IMR-90 (cell line): ENCODE measurements at regions not wholly inside any gene's neighbourhood (a gene's known extent, or its start where the extent isn't known, plus 50 kb on each side); places are given as distances from the start of the nearest gene placed in this dataset.

Source experiments
- ATAC-seq: fragments of 200-7000 bp; cut with Tn5 transposase; 2 replicates; pipeline ENCODE4 v1.9.1; 2020; ENCODE audit warnings: low read depth, mild to moderate bottlenecking, moderate library complexity
- BruUV-seq: library from RNA; stranded (reverse); fragments of 400-500 nt; replicated peaks from 2 replicates; lab custom pipeline; 2021; lab: Mats Ljungman, UMichigan
- CTCF ChIA-PET: fragments of 300-600 bp; formaldehyde crosslinking; extraction: SDS; loops from one replicate; lab custom pipeline; 2021; ENCODE audit warnings: antibody characterized with exemption; lab: Yijun Ruan, JAX
- POLR2A ChIA-PET: fragments of 300-600 bp; sonication (Branson Sonifier 250); formaldehyde crosslinking; loops from one replicate; lab custom pipeline; 2022; ENCODE audit warnings: antibody characterized with exemption; ENCODE audit not compliant: unreplicated experiment; lab: Charles Lee
- DNase-seq: peaks from one replicate; pipeline ENCODE4 v3.0.0; 2013
- H2AFZ ChIP-seq: replicated peaks from 2 replicates; pipeline ENCODE3; 2013; ENCODE audit warnings: low read length, mild to moderate bottlenecking; ENCODE audit not compliant: poor library complexity
- H2AK5ac ChIP-seq: 2 replicates; pipeline ENCODE4 v1.6.1; 2013; ENCODE audit warnings: low read depth, low read length, inconsistent platforms
- H2AK9ac ChIP-seq: replicated peaks from 2 replicates; pipeline ENCODE3; 2013; ENCODE audit warnings: mild to moderate bottlenecking, low read depth, low read length, moderate library complexity; ENCODE audit not compliant: poor library complexity
- H2BK120ac ChIP-seq: 2 replicates; pipeline ENCODE4 v1.6.1; 2013; ENCODE audit warnings: low read depth, low read length, inconsistent platforms
- H2BK15ac ChIP-seq: 3 replicates; pipeline ENCODE4 v1.6.1; 2013; ENCODE audit warnings: low read depth, low read length, inconsistent platforms
- H2BK20ac ChIP-seq: 2 replicates; pipeline ENCODE4 v1.6.1; 2013; ENCODE audit warnings: low read depth, mild to moderate bottlenecking, inconsistent platforms, low read length, moderate library complexity
- H2BK5ac ChIP-seq: 2 replicates; pipeline ENCODE4 v1.6.1; 2013; ENCODE audit warnings: mild to moderate bottlenecking, low read depth, low read length, inconsistent platforms; ENCODE audit not compliant: poor library complexity, severe bottlenecking
- H3K14ac ChIP-seq: replicated peaks from 2 replicates; pipeline ENCODE4 v1.6.1; 2013; ENCODE audit warnings: low read depth, low read length, inconsistent platforms
- H3K18ac ChIP-seq: 2 replicates; pipeline ENCODE4 v1.6.1; 2013; ENCODE audit warnings: low read depth, low read length, control low read depth
- H3K23ac ChIP-seq: 2 replicates; pipeline ENCODE4 v1.6.1; 2013; ENCODE audit warnings: low read depth, low read length, inconsistent platforms
- H3K27ac ChIP-seq: 2 replicates; pipeline ENCODE4 v1.5.1; 2013; ENCODE audit warnings: mild to moderate bottlenecking, control low read depth, low read length; ENCODE audit not compliant: insufficient read depth
- H3K27me3 ChIP-seq: 2 replicates; pipeline ENCODE4 v1.6.1; 2013; ENCODE audit warnings: low read length; ENCODE audit not compliant: control insufficient read depth, insufficient read depth
- H3K36me3 ChIP-seq: 2 replicates; pipeline ENCODE4 v1.6.1; 2013; ENCODE audit warnings: low read length, mixed read lengths; ENCODE audit not compliant: control insufficient read depth, insufficient read depth
- H3K4ac ChIP-seq: 2 replicates; pipeline ENCODE4 v1.6.1; 2013; ENCODE audit warnings: low read depth, low read length, inconsistent platforms
- H3K4me1 ChIP-seq: 2 replicates; pipeline ENCODE4 v1.6.1; 2013; ENCODE audit warnings: low read length, mixed read lengths; ENCODE audit not compliant: control insufficient read depth, insufficient read depth
- H3K4me2 ChIP-seq: 2 replicates; pipeline ENCODE4 v1.6.1; 2013; ENCODE audit warnings: low read depth, mild to moderate bottlenecking, control low read depth, low read length, moderate library complexity
- H3K4me3 ChIP-seq: 2 replicates; pipeline ENCODE4 v1.5.1; 2013; ENCODE audit warnings: low read depth, mild to moderate bottlenecking, control low read depth, low read length, moderate library complexity; ENCODE audit not compliant: insufficient read depth
- H3K56ac ChIP-seq: 2 replicates; pipeline ENCODE4 v1.6.1; 2013; ENCODE audit warnings: low read length, inconsistent platforms; ENCODE audit not compliant: insufficient read depth; ENCODE audit errors: extremely low read depth
- H3K79me1 ChIP-seq, 2 experiments: 2 replicates each; pipeline ENCODE4 v1.6.1; 2013; ENCODE audit warnings: low read length in 2 of 2, inconsistent platforms in 1 of 2, low read depth in 1 of 2
- H3K9ac ChIP-seq: 2 replicates; pipeline ENCODE4 v1.6.1; 2013; ENCODE audit warnings: low read depth, low read length, control low read depth
- H3K9me1 ChIP-seq: 2 replicates; pipeline ENCODE4 v1.6.1; 2013; ENCODE audit warnings: low read length, inconsistent platforms; ENCODE audit not compliant: insufficient read depth
- H3K9me3 ChIP-seq: 2 replicates; pipeline ENCODE4 v1.6.1; 2013; ENCODE audit warnings: low read length; ENCODE audit not compliant: control insufficient read depth, insufficient read depth
- H4K20me1 ChIP-seq: 2 replicates; pipeline ENCODE4 v1.6.1; 2013; ENCODE audit warnings: low read length, inconsistent platforms; ENCODE audit not compliant: insufficient read depth
- H4K5ac ChIP-seq: 2 replicates; pipeline ENCODE4 v1.6.1; 2013; ENCODE audit warnings: mild to moderate bottlenecking, low read depth, low read length, control low read depth
- H4K8ac ChIP-seq, 2 experiments: 2 replicates each; pipeline ENCODE4 v1.6.1; 2013; ENCODE audit warnings: low read depth in 2 of 2, low read length in 2 of 2, control low read depth in 1 of 2, inconsistent platforms in 1 of 2
- H4K91ac ChIP-seq: 2 replicates; pipeline ENCODE4 v1.6.1; 2013; ENCODE audit warnings: low read depth, low read length, inconsistent platforms; ENCODE audit not compliant: insufficient read depth
- BHLHE40 ChIP-seq: fragments of 150-350 bp; IDR thresholded peaks from 2 replicates; pipeline ENCODE4 v1.6.1; 2016; ENCODE audit warnings: mild to moderate bottlenecking, low read depth, low read length
- CEBPB ChIP-seq: IDR thresholded peaks from 2 replicates; pipeline ENCODE4 v1.6.1; 2012; ENCODE audit warnings: low read depth, low read length, improper control_type of control experiment
- RFX5 ChIP-seq: IDR thresholded peaks from 2 replicates; pipeline ENCODE4 v1.8.0; 2012; ENCODE audit warnings: low read depth, mild to moderate bottlenecking, low read length, moderate library complexity
- WGBS, 2 experiments: methylation state at CpG; one replicate each; pipeline versions ENCODE4 v1.1.5 to v1.1.7; 2013; ENCODE audit warnings: missing lambda C conversion rate in 2 of 2; ENCODE audit not compliant: insufficient read length in 1 of 2; ENCODE audit errors: extremely low coverage in 2 of 2; 5-methylcytosine and 5-hydroxymethylcytosine counted together
- dilution Hi-C: fragments of 300-500 bp; cut with HindIII; formaldehyde crosslinking; loops from one replicate; pipeline ENCODE4 v1.14.3; 2018; ENCODE audit warnings: low sequenced_read_pairs; ENCODE audit not compliant: unreplicated experiment
- in situ Hi-C: fragments of 300-500 bp; cut with MboI; formaldehyde crosslinking; loops from 3 replicates; pipeline ENCODE4 v1.14.3; 2019; ENCODE audit warnings: low sequenced_read_pairs, inconsistent platforms, mixed read lengths
- intact Hi-C: fragments of 100-400 bp; cut with micrococcal nuclease; formaldehyde crosslinking; loops from 2 replicates; pipeline ENCODE4 v1.10.0; 2022
- TF ChIP-seq, protein P1 (sequence below): fragments of 150-350 bp; IDR thresholded peaks from 2 replicates; pipeline ENCODE4 v1.6.1; 2017; ENCODE audit warnings: mild to moderate bottlenecking, antibody characterized with exemption, low read length, low read depth

GRCh38 chr20:54347166-54347833, 128.1 kb upstream of the DOK5 start:
- no peak overlapping the region for H2AK5ac ChIP-seq
- H3K4me3 ChIP-seq: no peak overlapping the region
- no peak overlapping the region for H4K91ac ChIP-seq
- no peak overlapping the region for H4K8ac ChIP-seq
- 83% methylated on average over 1 of the region's 9 CpGs; no CpG with 5 or more reads in 1 of the 2 experiments for WGBS, 2 experiments
- H2BK15ac ChIP-seq: no peak overlapping the region
- CTCF ChIA-PET: no interaction called here
- H2BK20ac ChIP-seq: no peak overlapping the region
- intact Hi-C loops: loop anchor here (10.0 kb wide), 2 partner anchors 122 to 212 kb away; no protein-coding TSS in a partner anchor
- H3K27ac ChIP-seq: no peak overlapping the region
- BruUV-seq: no TSS peak
- no peaks in the 10 kb centered on the region for H3K9me1 ChIP-seq
- H3K36me3 ChIP-seq: no peaks in the 10 kb centered on the region
- no peak overlapping the region for H3K23ac ChIP-seq
- H3K9me3 ChIP-seq: no peaks in the 10 kb centered on the region
- peaks cover 10% of the 10 kb centered on the region for H3K4me1 ChIP-seq
- DNase-seq (no peak), ATAC-seq (no peak)
- dilution Hi-C loops: no loop called here
- POLR2A ChIA-PET: no interaction called here
- H3K18ac ChIP-seq: 0 out of 2 replicates have a peak overlapping the region, but pooled peaks have one; percentile 26
- H3K79me1 ChIP-seq: no peaks in the 10 kb centered on the region
- in situ Hi-C loops: no loop called here
- no peak overlapping the region for H3K56ac ChIP-seq
- TF ChIP-seq RFX5 (no peak), CEBPB (no peak), BHLHE40 (no peak)
- TF ChIP-seq, protein P1, sequence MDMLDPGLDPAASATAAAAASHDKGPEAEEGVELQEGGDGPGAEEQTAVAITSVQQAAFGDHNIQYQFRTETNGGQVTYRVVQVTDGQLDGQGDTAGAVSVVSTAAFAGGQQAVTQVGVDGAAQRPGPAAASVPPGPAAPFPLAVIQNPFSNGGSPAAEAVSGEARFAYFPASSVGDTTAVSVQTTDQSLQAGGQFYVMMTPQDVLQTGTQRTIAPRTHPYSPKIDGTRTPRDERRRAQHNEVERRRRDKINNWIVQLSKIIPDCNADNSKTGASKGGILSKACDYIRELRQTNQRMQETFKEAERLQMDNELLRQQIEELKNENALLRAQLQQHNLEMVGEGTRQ: no peak
- no peak overlapping the region for H3K4me2 ChIP-seq
- H3K14ac ChIP-seq: no peak overlapping the region
- no peak overlapping the region for H2BK120ac ChIP-seq
- H2AFZ ChIP-seq: no peak overlapping the region
- H3K9ac ChIP-seq: no peak overlapping the region
- no peaks in the 10 kb centered on the region for H4K20me1 ChIP-seq
- H2AK9ac ChIP-seq: no peak overlapping the region
- H2BK5ac ChIP-seq: no peak overlapping the region
- H3K27me3 ChIP-seq: no peaks in the 10 kb centered on the region
- no peak overlapping the region for H4K5ac ChIP-seq
- peak overlapping the region; percentile 50; the same call in 1 of the 2 replicates for H3K4ac ChIP-seq
